Stimulated activated CD8-positive, alpha-beta memory T cell treated with anti-CD3 and anti-CD28 coated beads, Interleukin-15, amount 100 ng/mL, for 48 hours (primary cell): ENCODE measurements at regions not wholly inside any gene's neighbourhood (a gene's known extent, or its start where the extent isn't known, plus 50 kb on each side); places are given as distances from the start of the nearest gene placed in this dataset.
"Not testable (repeated sequence)": the region's sequence is repeated elsewhere in the genome, so short reads cannot be mapped to it uniquely, and the experiment has no call there.

Experiments used
- DNase-seq, 2 donors: peaks; one replicate each; pipeline ENCODE4 v3.0.0-alpha.2; 2020; ENCODE audit warnings: low read depth in 2 of 2

GRCh38 chr2:238747557-238747956, 100.3 kb upstream of the TWIST2 start:
- DNase-seq: no peak

- no peak for DNase-seq
Observed at GRCh38 chr2:238750212-238750904, 97.5 kb upstream of the TWIST2 start.

- no peak for DNase-seq
Observed at GRCh38 chr2:238754259-238754658, 93.6 kb upstream of the TWIST2 start.

GRCh38 chr2:238761868-238762267, 86.0 kb upstream of the TWIST2 start:
- DNase-seq: no peak

- no peak for DNase-seq
Observed at GRCh38 chr2:238763471-238763995, 84.4 kb upstream of the TWIST2 start.

- no peak for DNase-seq
Observed at GRCh38 chr2:238765590-238765989, 82.3 kb upstream of the TWIST2 start.

GRCh38 chr2:238771218-238771617, 76.7 kb upstream of the TWIST2 start:
- DNase-seq: no peak

GRCh38 chr2:238771639-238772038, 76.2 kb upstream of the TWIST2 start:
- no peak for DNase-seq

- DNase-seq: no peak
Observed at GRCh38 chr2:238772635-238773297, 75.1 kb upstream of the TWIST2 start.

- no peak for DNase-seq
Observed at GRCh38 chr2:238773472-238773871, 74.4 kb upstream of the TWIST2 start.

- no peak for DNase-seq
Observed at GRCh38 chr2:238774071-238774470, 73.8 kb upstream of the TWIST2 start.

GRCh38 chr2:238774980-238775509, 72.8 kb upstream of the TWIST2 start:
- DNase-seq: no peak

- DNase-seq: no peak
Observed at GRCh38 chr2:238775591-238775990, 72.3 kb upstream of the TWIST2 start.

GRCh38 chr2:238776003-238776760, 71.7 kb upstream of the TWIST2 start:
- DNase-seq: no peak

GRCh38 chr2:238776761-238777046, 71.2 kb upstream of the TWIST2 start:
- not testable (repeated sequence) for DNase-seq

GRCh38 chr2:238777369-238778067, 70.4 kb upstream of the TWIST2 start:
- no peak for DNase-seq

GRCh38 chr2:238784671-238785527, 63.0 kb upstream of the TWIST2 start:
- peak; percentile 4 to 28 for DNase-seq

- DNase-seq: no peak
Observed at GRCh38 chr2:238785528-238785860, 62.4 kb upstream of the TWIST2 start.

GRCh38 chr2:238786379-238786778, 61.5 kb upstream of the TWIST2 start:
- DNase-seq: no peak

GRCh38 chr2:238786792-238787490, 60.9 kb upstream of the TWIST2 start:
- no peak for DNase-seq
